Hindlimb muscle (tissue), 1 donor: ENCODE measurements at regions not wholly inside any gene's neighbourhood (a gene's known extent, or its start where the extent isn't known, plus 50 kb on each side); places are given as distances from the start of the nearest gene placed in this dataset.
A peak's percentile ranks its signal among the peaks of the same experiment; 100 is the strongest.

Source experiments
- DNase-seq: peaks from one replicate; pipeline ENCODE4 v3.0.0-alpha.2; 2013

DNA sequence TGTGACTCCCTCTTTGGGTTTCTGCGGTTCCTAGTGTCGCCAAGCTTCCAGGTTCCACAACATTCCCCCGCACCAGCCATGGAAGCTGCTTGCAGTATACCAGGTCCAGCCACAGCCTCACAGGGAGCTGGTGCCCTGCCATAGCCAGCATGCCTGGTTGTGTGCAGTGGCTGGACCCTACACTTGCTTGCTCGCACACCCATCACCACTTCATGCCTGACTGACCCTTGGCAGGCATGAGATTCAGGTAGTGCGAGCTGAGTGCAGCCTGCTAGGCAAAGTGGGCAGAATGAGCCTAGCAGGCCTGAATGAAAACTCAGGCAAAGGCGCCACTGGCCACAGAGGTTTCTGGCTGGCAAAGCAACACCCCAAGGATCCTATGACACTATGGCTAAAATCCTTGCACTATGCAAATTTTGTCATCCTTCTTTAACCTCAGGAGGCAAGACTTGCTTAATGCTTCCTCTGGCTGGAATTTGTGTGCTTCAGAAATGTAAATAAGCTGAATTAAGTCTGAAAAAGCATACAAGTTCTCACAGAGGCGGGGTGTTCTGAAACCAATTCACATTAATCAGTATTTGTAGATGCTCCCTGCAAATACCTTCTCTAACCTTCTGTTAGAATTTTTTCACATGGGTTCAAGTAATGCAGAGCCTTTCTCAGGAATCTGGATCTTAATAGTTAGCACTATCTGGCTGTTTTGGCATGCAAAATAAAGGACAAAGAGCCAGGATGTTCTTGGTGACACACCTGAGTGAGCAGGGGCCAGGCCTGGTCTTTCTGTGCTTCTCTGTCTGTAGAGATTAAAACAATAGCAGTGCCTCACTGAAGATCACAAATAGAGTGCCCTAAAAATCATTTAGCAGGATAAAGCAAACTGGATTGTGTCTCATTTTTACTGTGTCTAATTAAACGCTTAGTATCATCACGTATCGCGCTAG lies 256.9 kb downstream of the GPATCH2 start:
- no peak for DNase-seq

GRCh38 chr1:217372049-217372970 lies 258.6 kb downstream of the GPATCH2 start:
- no peak for DNase-seq

DNA sequence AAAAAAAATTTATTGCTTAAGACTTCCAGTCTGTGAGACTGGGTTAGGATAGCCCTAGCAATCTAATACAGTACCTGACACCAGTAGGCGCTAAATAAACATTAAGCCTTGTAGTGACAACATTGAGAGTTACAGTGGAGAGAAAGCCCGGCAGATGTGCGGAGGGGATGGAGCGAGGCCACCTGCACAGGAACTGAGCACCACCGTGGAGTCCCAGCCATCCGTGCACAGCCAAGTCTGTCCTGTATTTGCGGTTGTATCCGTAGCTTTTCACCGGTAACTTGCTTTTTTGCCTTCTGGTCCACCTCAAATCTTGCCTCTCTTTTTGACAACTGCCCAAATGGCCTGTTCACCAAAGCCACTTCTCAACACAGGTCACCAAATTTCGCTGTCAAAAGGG lies 260.1 kb downstream of the GPATCH2 start:
- DNase-seq: no peak

DNA sequence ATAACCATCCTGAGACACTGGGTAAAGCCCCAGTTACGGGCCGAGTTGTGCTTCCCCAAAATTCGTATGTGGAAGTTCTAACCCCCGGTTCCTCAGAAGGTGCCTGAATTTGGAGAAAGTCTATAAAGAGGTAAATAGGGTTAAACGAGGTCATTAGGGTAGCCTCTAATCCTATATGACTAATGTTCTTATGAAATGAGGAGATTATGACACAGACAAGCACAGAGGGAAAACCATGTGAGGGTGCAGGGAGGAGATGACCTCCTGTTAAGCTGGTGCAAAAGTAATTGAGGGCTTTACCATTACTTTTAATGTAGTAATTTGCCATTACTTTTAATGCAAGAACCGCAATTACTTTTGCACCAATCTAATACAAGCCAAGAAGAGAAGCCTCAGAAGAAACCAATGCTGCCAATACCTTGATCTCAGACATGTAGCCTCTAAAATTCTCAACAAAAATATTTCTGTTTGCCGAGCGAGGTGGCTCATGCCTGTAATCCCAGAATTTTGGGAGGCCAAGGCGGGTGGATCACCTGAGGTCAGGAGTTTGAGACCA lies 260.8 kb downstream of the GPATCH2 start:
- DNase-seq: no peak

- no peak for DNase-seq
Observed at GRCh38 chr1:217369271-217369981, 261.5 kb downstream of the GPATCH2 start.

DNA sequence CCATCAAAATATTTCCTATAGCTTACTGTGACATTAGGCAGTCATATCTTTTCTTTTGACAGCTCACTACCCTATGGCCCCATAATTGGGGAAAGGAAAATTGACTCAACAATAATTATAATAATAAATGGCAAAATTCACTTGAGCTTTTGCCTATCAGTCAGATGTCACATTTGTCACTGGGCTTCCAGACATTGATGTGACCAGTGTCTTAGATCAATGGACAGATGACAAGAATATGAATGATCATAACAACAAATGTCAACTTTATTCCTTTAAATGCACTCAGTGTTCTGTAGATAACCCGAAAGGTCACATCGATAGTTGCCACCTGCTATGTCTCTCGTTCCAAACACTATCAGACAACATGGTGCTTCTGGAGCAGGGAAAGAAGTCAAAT lies 266.7 kb downstream of the GPATCH2 start:
- no peak for DNase-seq

GRCh38 chr1:217363319-217363718 lies 267.6 kb downstream of the GPATCH2 start:
- DNase-seq: no peak

DNA sequence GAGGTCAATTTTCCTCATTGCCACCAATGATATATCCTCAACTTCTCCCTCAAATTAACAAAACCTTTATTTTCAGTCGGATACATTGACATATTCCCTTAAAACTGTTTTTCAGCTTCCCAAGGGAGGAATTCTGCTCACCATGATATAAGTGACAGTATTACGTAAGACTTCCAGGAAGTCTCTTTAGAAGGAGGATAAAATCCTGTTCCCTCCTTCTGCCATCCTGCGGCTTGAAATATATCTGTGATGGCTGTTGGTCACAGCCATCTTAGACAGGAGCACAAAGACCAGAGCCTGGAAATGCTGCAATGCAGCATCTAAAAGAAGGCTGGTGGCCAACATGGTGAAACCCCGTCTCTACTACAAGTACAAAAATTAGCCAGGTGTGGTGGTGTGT lies 270.4 kb downstream of the GPATCH2 start:
- no peak for DNase-seq

- no peak for DNase-seq
Observed at GRCh38 chr1:217354895-217355294, 276.0 kb downstream of the GPATCH2 start.

DNA sequence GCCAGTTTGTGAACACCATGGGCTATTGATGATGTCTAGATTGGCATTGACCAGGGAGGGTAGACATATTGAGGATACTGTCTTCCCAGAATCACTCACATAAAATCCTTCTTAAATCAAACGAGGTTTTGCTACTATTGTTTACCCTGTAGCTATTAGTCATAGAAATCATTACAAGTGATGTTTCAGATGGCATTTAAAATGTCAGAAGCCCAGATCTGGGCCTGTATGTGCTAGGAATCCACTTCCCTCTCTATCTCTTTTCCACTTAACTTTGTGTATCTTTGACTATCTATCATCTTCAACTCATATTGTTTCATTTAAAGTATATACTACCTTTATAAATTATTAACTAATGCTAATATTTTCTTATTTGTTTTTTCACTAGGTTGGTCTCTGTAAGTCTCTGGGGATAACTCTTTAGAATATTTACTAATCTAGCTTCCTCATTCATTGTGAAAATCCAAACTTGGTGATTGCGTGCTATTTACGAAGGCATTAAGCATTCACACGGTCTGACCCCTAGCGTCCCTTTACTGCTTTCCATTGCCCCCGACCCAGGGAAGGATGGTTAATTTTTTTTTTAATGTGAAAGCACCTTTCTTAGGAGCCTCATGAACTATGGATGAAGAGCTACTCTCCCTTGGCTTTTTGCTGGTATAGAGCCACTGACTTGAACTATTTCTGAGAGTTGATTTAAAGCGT lies 281.8 kb downstream of the GPATCH2 start:
- DNase-seq: no peak

DNA sequence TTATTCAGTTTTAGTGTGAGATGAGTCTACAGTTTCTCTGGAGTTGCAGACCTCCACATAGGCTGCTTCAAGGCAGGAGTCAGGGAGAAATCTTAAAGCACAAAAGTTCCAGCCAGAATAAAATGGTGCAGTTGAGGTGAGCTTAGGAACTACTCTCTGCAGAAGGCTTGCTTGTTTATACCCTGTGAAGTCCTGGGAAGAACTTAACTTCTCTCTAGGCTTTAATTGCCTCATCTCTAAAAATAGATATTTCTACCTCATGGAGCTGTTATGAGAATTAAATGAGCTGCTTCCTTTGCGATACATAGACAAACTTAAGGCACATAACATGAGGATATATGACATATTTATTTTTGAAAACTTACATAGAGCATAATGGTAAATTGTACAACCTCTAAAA lies 286.2 kb downstream of the GPATCH2 start:
- DNase-seq: no peak

DNA sequence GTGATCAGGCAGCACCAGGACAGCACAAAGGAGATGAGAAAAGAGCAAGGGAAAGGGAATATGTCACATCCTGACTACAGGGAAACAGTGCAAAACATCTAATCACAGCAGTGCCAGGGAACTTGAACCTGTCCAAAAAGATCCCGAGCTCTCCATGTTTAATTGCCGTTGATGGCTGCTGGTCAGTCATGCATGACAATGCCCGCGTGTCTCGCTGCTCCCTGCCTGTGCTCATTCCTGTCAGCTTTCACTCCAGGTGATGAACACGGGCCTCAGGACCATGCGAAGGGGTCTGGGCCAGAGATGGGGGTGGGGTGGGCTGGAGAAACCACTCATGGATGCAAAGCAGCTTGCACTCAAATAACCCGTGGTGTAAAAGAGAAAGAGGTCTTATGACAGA lies 287.0 kb downstream of the GPATCH2 start:
- DNase-seq: no peak

DNA sequence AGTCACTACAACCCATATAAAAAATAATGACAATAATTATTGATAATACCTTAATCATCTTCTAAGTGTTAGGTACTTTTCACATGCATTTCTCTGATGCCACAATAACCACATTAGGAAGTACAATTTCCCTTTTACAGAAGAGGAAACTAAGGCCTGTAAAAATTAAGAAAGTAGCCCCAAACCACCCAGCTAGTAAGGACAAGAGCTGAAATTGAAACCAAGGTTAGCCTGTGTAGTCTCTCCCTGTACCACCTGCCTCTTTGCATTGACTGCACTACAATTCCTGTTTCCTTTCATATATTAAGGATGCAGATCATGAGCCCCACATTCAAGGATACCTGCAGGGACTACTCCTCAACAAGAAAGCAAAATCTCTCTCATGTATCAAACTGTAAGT lies 288.8 kb downstream of the GPATCH2 start:
- no peak for DNase-seq

DNA sequence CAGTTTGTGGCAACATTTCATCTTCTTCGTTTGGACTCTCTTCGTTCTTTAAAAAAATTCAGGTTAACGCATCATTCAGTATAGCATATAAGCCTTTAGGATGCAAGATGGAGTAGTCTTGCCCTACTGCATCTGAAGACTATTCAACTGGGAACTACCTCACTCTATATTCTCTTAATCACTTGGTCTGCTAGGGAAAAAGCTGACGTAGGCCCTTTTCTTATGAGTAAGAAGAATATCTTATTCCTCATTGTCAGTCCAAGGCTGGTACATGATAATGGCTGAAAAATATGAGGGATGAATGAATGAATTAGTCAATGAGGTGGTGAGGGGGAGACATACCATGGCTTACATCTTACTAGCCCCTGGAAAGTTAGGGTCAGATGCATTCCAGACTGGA lies 294.2 kb downstream of the GPATCH2 start:
- DNase-seq: no peak

GRCh38 chr1:217333939-217334338 lies 297.0 kb downstream of the GPATCH2 start:
- no peak for DNase-seq

DNA sequence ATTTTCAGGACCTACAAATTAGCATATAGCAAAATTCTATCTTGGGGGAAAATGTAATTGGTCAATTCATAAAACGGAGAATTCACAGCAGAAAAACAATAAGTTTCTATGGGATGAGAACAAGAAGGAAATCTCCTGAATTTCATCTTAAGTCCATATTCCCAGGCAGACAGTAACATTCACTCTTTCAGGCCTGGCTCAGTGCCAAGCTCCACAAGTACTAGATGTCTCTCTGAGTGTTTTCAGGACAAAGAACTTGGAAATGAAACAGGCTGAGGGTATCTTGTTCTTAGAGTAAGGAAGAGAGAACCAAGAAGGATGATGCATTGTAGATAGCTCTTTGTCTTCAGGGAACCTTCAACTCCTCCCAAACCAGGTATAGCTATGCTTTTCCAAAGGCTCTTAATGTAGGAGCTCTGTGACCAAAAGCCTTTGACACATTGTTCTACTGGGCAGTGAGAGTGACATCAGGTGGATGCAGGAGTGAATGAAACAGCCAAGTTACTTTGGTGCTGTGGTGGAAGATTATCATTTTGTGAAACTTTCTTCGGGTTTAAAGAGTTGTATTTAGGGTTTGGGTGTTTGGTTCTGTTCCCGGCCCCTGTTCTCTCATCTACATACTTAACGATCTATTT lies 298.3 kb downstream of the GPATCH2 start:
- peak; percentile 6 for DNase-seq

DNA sequence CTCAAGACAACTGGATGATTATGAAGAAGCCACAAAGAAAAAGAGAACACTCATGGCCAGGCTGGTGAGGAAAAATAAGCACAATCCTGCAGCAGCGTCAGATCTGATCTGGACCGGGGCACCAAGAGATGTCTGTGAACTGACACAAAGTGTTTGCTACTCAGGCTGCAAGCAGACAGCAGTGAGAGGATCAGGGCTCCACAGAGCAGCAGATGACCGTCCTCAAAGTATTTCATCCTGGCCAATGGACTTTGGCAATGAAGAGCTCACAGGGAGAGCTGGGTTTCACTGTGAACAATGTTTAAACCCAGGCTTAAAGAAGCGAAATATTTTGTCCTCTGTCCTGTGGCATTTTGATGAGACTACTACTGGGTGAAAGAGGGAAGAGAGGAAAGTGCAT lies 299.2 kb downstream of the GPATCH2 start:
- no peak for DNase-seq

- DNase-seq: no peak
Observed at GRCh38 chr1:217327901-217328300, 303.0 kb downstream of the GPATCH2 start.

DNA sequence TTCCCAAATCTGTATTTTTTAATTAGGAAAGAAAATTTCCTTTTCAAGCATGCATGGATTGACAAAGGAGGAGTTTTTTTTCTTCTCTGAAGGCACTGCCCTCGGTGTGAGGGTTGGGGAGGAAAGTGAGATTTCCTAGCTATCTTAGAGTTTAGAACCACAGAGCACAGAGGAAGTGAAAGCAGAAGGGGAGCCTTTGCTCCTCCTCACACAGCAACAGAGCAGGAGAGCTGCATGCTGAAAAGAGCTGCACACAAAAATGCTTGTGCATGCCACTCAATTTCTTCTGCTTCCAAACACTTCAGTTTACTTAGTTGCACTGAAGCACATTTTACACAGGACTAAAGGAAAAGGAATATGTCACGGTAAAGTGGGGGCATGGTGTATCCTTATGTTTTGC lies 308.1 kb downstream of the GPATCH2 start:
- DNase-seq: no peak

- DNase-seq: no peak
Observed at GRCh38 chr1:217315346-217315745, 315.5 kb downstream of the GPATCH2 start.

GRCh38 chr1:217313096-217313495 lies 317.8 kb downstream of the GPATCH2 start:
- DNase-seq: no peak
